IPS DF 4.7 (cell line): ENCODE measurements at regions not wholly inside any gene's neighbourhood (a gene's known extent, or its start where the extent isn't known, plus 50 kb on each side); places are given as distances from the start of the nearest gene placed in this dataset.

Experiments
- DNase-seq: peaks from one replicate; pipeline ENCODE4 v3.0.0-alpha.2; 2013; ENCODE audit warnings: low spot score; ENCODE audit errors: extremely low read depth

DNA sequence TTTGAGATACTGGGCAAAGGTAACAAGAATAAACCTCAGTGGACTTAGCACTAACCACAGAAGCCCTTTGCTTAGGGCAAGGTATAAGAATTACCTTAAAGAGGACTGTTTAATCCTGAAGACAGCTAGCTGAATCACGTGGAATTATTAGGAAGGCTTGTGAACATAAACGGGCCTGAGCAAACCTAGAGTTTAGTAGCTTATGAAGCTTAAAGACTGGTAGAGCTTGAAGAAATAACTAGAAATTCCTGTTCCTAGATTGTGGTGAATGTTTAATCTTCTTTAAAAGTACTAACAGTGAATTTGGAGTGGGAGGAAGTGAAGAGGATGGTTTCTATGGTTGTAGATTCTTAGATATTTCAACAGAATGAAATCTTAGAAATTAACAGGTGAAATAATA is 428.9 kb upstream of the THRB start:
- no peak for DNase-seq

DNA sequence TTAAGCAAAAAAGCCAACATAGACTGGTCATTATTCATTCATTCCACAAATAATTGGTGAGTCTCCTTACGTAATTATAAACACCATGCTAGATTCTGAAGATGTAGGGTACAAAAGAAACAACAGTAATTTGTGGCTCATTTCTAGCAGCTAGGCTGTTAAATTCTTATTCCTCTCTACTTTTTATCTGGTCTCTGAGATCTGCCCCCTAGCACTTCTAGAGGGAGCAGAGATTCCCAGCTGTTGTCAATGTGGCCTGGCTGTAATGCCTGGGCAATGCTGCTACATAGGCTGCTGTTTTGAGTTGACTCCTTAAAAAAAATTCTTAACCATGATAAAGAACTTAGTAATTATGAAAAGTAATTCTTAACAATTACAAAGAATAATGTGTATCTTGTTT is 434.9 kb upstream of the THRB start:
- DNase-seq = no peak

DNA sequence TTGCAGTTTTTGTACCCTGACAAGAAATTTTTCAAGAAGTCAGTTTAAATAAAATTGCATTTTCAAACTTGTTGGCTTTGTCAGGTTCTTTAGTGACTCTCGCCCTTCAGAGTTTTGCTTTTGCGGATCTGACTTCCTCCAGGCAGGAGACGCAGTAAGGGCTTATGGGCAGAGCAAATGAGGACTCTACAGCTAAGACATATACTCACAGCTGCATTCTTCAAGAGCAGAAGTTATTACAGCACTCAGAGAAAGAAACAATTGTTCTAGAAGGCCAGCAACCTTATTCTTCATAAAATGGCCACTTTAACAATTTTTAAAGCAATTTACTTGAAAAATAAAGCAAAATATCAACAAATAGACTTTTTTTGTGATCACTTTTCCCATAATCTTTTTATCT is 438.8 kb upstream of the THRB start:
- no peak for DNase-seq

DNA sequence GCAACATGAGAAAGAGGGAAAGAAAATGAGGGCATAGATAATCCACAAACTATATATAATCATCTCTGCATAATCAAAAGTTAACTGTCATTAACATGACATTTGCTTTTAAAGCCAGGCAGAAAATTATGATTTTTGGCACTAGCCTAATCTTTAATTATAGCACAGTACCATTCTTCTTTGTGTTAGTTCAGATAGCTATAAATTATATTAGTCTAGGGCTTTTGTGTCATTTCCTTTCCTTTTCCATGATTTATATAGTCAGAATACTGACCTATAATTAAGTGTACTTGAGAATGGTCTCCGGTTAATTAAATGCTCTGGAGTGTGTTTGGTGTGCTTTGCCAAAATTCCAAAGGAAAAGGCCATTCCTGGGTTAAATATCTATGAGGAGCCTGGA is 441.9 kb upstream of the THRB start:
- DNase-seq = no peak

DNA sequence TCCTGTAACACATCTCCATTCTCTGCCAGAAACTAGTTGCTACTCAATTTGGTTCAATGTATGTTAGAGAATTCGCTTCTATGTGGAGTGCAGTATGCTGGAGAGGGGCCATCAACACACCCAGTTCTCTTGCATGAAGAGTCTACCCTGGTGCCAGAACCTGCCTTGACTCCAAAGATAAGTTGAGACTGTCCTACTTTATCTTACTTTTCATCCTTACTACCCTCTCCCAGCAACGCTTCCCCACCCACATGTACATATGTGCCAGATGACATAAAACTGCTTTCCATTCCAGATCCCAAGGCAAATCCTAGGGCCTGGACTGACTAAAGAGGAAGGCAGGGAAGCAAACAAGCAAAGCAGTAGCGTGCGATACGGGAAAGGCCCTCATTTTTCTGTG is 442.6 kb upstream of the THRB start:
- no peak for DNase-seq

DNA sequence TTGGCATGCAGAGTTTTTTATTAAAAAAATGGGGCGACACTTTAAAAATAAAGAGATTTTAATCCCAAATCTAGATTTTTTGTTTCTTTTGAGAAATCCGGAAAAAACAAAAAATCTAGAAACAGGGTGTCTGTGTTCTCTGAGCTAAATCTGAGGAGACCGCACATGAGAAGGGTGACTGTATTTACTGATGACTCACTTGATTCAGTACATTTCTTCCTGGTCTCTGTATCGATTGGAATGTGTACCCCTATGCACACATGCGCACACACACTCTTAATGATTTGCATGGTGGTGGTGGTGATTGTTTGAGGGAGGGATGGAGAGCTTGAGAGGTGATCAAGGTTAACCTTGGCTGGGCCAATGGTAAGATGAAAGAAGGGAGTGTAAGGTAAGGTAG is 443.1 kb upstream of the THRB start:
- no peak for DNase-seq

DNA sequence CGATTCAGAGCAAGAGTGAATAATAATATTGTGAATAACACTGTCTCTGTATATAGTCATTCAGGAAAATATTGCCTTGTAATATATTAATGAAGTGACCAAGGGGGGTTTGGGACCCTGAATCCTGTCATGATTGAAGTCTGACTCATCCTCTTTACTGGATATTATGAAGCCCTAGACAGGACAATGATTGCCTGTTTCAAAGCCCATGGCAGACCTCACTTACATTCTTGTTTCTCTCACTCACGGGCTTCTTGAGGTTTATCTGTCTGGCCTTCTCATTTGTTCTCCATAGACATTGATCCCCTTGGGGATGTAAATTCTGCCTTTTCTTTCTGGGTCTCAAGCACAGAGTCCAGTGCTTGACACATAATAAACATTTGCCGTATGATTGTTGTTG is 449.3 kb upstream of the THRB start:
- DNase-seq = no peak

DNA sequence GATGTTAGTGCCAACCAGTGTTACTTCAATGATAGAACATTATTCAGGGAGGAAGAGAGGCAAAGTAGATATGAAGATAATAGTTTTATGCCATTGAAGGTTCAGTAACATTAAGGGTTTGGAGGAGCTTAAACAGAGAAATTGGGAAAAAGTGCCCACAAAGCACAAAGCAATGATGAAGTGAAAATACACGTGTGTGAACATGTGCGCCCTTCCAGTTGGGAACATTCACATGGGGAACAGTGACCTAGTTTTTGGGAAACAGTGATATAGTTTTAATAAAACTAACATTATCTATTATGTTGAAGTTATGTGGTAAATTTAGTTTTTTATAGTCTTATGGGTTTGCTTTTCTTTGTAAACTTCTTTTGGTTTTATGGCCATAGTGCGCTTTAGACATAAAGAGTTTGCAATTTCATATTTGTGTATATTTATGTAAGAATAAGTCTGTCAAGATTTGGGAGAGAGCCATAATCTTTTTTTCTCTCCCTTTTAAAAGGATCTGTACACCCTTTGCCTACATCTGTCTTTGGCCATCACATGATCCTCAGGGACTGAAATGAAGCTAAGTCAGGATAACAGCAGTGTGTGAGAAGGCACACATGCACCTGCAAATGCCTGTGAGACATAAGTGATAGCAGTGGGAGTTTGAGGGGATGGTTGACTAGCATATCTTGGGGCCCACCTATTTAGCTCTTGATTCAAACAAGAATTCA is 450.3 kb upstream of the THRB start:
- DNase-seq = no peak

DNA sequence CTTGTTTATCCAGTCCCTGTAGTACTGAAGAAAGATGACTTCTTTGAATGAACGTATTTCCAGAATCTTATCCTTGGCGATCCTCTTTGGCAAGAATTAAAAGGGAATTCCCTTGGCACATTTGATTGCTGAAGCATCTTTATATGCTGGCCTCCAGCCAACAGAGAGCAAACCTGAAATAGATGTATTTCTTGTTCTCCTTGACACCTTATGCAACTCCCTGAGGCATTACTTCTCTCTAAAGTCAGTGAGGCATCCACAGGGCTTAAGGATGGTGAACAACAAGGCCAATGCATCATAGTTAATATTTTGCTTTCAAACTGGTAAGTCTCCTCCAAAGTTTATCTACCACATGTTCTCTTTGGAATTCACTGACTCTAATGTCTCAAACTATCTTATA is 450.9 kb upstream of the THRB start:
- no peak for DNase-seq

DNA sequence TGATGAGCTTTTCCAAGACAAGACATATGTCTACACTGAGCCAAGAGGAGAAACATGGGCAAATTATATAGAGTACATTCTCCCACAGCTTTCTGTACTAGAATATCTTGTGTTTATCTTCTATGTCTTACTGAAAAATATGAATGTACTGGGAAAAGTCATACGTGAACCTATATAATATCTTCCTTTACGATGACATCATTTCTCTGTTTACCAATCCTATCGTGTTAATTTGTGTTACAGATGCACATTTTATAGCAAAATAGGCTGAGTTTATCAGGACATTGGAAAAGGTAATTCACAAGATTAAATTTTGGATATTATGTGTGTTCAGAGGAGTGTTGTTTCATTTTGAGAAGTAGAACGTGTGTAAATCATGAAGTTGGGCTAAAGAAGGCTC is 452.5 kb upstream of the THRB start:
- no peak for DNase-seq

DNA sequence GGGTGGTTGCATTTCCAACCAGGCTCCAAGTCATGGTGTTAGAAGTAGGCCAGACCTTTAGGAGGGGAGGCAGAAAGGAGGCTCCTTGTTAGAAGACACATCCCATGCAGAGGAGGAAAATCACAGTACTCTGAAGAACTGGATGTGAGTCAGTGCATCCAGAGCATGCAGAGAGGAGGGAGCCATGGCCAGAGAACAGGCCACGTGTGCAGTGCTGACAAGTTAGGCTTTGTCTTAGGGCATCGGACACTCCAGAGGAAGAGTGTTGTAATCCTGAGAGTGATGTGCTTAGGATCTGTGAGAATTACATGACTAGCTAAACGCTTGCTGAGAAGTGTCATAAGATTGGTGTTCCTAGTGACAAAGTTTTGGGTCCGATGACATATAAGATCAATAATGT is 456.5 kb upstream of the THRB start:
- DNase-seq = no peak

DNA sequence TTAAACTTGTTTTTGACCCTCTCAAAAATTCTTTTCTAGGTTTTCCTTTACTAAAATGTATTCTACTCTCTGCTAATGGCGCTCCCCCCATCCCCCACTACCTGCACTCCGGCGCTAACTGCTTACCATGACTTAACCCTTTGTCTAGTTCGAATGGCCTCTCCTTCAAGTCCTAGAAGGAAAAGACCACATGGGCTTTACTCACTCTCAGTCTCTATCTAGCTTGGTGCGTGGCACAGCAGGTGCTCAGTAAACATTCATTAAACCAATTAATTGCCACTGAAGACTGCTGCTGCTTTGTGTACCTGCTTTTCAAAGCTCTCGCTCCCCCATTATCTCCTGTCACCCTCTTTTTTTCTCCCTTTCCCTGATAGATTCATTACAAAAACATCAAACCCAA is 457.7 kb upstream of the THRB start:
- DNase-seq = peak; percentile 44

DNA sequence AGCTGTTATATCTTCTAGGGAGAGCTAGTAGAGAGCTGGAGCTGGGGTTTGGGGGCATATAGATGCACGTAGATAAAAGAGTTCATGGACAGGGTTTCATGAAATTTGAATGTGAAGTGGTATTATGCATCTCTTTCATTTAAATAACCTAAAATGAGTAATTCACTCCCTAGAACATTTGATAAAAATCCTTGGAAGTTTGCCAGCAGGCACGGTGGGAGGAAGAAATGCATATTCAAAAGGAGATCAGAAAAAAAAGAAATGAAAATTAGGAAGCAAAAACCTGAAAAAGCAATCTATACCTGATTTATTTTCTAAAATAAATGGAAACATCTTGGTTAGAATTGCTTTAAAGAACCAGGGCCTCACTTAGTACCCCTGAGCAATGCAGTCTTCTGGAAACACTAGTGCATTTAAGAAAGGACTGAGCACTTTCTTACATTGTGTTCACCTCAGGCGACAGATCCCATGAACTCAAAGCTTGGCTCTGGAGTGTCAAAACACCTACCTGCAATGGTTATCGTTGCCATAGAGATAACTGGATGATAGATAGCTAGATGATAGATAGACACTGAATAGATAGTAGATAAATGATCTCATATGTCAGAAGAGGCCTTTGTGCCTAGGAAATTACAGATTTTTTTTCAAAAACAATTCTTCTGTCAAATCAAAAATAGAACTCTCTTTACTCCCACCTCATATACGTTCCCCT is 458.6 kb upstream of the THRB start:
- DNase-seq = no peak

DNA sequence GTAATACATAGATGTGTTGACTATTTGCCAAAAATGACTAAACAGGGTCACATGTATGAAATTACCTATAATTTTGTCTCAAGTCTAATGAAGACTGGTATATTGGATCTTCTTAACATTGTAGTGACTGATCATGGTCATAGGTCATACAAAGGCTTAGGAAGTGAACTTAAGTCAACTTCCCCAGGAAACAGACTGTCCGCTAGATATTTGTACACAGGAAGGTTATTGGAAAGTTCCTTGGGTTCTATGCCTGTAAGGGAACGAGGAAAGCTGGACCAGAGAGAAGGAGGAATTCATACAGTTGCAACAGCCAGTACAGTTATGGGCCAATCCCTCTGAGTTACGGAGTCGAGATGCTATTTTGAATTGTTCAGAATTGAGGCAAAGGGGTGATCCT is 462.0 kb upstream of the THRB start:
- no peak for DNase-seq

DNA sequence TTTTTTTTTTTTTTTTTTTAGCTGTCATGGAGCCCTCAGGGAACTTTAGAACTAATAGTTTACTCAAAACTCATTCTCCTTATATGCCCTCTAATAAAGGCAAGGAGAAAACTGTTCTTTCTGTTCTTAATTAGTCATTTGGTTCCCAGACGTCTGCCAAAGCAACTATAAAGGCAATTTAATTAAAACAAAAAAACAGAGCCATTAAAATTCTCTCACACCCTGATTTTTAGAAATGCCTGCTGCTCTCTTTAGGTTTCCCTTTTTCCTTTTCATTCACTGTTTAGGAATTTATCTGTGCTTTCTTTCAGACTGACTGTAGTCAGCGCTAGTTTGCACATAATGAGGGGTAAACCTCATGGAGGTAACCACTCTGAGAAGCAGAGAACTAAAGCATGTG is 463.6 kb upstream of the THRB start:
- DNase-seq = no peak

DNA sequence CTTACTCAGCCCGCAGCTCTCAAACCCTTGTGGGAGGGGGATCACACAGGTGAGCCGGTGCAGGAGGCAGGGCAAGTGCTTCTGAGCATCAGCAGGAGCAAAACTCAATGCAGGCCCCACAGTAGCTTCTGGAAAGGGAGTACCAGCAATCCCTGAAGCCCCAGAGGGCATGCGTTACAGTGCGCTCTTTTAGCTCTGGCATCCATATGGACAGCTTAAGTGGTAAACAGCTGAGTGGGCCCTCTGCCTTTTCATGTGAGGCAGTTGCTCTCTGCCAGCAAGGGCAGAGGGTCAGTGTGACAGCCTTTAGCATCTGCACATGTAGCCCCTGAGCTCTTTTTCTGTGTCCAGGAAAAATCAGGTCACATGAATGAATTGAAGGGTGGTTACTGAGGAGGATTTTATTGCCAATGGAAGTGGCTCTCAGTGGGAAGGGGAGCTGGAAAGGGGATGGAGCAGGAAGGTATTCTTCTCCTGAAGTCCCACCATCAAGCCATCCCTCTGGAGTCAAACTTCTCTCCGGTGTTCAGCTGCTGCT is 464.3 kb upstream of the THRB start:
- DNase-seq = no peak

DNA sequence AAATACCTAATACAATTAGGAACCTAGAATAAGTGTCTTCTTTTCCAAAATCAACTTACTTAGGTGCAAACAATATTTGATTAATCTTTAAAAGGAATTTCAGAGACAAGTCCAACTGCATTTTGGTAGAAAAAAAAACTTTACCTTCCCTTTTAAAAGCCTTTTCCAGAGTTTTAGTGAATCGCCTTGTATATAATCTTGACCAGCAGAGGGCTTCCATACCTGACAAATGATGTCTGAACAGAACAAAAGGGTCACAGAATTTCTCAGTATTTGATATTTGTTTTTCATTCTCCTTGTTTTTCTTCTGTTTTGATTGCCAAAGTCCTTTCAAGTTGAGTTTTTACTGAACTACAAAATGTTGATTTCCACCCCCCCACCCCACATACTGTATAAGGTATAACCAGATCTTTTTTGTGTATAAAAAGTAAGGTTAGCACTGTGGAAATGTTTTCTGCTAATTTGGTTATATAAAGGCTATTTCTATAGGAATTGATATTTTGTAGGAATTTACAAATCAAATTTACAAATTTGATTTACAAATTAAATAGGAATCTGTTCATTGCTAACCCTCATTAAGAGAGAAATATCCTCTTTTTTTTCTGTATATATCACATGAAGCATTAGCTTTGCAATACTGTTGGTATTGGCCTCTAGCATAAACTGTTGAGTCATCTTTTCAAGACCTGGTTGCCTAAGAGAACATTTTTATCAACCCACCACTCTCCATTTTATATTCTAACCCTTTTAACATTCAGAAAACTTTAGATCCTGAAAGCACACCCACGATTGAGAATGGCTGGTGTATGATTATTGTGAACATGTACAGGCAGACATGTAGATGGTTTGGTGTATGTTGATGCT is 464.1 kb upstream of the RARB start:
- DNase-seq = no peak

DNA sequence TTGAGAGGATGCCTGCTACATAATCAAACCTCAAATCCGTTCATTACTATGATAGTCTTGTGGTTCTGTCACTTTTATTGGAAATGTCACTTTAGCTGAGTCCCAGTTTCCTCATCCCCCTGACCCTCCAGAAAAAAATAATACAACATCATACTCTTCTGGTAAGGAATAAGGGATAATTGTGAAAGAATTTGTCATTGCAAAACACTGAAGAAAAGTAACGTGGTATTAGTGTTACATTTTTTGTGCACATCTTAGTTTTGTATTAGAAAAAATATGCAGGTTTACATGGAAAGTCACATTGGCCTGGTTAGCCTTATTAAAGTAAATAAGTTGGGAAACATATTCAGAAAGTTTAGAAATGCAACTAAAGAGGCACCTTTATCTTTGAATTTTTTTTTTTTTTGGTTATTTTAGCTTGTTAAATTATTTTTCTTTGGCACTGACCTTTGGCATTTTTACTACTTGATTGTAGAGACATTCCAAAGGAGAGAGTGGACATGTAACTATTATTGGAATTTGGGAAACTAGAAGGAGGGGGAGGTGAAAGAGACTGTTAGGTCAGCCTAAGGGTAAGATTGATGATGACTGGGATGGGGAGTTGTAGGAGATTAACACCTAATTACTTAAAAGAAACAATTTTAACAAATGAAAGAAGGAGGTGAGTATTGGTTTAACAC is 462.2 kb upstream of the RARB start:
- DNase-seq = no peak

DNA sequence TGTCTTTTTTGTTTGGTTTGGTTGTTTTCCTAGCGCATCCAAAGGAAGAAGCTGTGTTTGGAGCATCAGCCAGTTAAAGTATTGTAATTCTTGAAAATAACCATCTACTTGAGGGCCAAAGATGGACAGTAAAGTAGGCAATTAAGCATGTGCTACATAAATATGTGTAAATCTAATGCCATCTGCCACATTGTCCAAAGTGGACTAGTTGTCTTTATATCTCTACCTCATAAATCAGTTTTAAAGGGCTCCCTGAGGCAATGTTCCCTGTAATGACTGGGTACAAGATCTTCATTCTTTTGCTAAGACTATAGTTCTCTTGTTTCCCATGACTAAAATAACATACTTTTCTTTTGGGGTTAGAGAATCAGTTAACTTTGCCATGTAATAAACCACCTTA is 460.0 kb upstream of the RARB start:
- no peak for DNase-seq

DNA sequence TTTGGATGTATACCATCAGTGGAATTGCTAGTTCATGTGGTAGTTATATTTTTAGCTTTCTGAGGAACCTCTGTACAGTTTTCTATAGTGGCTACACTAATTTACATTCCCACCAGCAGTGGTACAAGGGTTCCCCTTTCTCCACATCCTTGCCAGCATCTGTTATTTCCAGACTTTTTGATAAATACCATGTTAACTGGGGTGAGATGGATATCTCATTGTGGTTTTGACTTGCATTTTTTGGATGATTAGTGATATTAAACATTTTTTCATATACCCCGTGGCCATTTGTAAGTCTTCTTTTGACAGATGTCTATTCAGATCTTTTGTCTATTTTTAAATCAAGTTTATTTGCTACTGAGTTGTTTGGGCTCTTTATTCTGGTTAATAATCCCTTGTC is 455.6 kb upstream of the RARB start:
- no peak for DNase-seq

DNA sequence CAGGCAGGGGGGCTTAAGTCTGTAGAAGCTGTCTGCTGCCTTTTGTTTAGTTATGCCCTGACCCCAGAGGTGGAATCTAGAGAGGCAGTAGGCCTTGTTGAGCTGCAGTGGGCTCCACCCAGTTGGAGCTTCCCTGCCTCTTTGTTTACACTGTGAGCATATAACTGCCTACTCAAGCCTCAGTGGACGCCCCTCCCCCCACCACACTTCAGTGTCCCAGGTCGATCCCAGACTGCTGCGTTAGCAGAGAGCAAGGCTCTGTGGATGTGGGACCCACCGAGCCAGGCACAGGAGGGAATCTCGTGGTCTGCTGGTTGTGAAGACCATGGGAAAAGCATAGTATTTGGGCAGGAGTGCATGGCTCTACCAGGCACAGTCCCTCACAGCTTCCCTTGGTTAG is 446.8 kb upstream of the RARB start:
- DNase-seq = no peak

DNA sequence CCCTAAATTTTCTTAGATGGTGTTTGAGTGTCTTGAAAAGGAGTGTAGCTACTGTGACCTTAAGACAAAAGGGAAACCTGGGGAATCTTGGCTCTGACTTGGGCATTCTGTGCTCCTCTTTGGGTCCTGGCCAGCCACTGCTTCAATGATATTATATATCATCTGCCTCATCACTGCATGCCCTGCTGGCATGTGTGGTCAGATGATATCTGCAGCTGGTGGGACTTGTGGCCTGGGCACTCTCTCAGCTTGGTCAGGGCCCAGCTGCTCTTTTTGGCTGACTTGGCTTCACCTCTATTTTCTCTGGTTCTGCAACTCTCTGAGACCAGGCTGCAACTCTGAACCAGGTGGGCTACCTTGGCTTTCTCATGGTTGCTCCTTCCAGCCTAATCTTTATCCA is 446.1 kb upstream of the RARB start:
- DNase-seq = no peak
